RWPE1 (cell line): ENCODE measurements at regions not wholly inside any gene's neighbourhood (a gene's known extent, or its start where the extent isn't known, plus 50 kb on each side); places are given as distances from the start of the nearest gene placed in this dataset.

Experiments used
- CTCF ChIA-PET: fragments of 350-600 bp; sonication (Branson Sonifier 250); formaldehyde crosslinking; extraction: SDS; loops from one replicate; lab custom pipeline; 2021; lab: Yijun Ruan, JAX
- POLR2A ChIA-PET: fragments of 400-600 bp; formaldehyde crosslinking; extraction: SDS; loops from one replicate; lab custom pipeline; 2020; ENCODE audit warnings: antibody characterized with exemption; ENCODE audit not compliant: low non-redundant PET; lab: Yijun Ruan, JAX
- DNase-seq: peaks from one replicate; pipeline ENCODE4 v3.0.0; 2012; ENCODE audit warnings: low spot score
- H3K27ac ChIP-seq: fragments of 450-650 bp; 2 replicates; pipeline ENCODE4 v1.5.1; 2017
- CTCF ChIP-seq: fragments of 450-650 bp; conservative IDR thresholded peaks from 2 replicates; pipeline ENCODE4 v1.5.1; 2017; ENCODE audit warnings: low read depth, mild to moderate bottlenecking

GRCh38 chr9:89970701-89971100 is 365.9 kb downstream of the GADD45G start:
- ChIA-PET POLR2A (no interaction called here), CTCF (no interaction called here)
- DNase-seq: no peak

DNA sequence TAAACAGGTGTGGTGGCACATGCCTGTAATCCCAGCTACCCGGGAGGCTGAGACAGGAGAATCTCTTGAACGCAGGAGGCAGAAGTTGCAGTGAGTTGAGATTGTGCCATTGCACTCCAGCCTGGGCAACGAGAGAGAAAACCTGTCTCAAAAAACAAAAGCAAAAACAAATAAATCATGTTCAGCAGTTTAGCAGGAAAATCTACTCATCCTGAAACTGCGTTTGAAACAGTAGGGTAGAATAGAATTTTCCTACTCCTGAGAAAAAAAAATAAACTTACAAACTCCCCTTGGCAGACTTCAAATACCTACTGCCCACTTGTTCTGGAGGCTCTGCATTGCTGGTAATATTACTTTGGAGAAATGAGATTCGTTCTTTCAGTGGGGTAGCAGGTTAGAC is 367.7 kb downstream of the GADD45G start:
- CTCF ChIA-PET: interaction anchor here (0.6 kb wide), 1 partner anchor 43 kb away, joined by 4 read pairs; no protein-coding TSS in a partner anchor
- DNase-seq: no peak
- POLR2A ChIA-PET: no interaction called here

More at GRCh38 chr9:89970701-89971100, 365.9 kb downstream of the GADD45G start:
- H3K27ac ChIP-seq: no peak overlapping the region
- no peak for TF ChIP-seq CTCF

GRCh38 chr9:89974582-89974981 is 369.8 kb downstream of the GADD45G start:
- ChIA-PET POLR2A (no interaction called here), CTCF (no interaction called here)
- TF ChIP-seq CTCF: no peak
- no peak for DNase-seq
- H3K27ac ChIP-seq: no peak overlapping the region

More for the DNA sequence above, 367.7 kb downstream of the GADD45G start:
- no peak overlapping the region for H3K27ac ChIP-seq
- TF ChIP-seq CTCF: no peak

- POLR2A ChIA-PET: no interaction called here
- H3K27ac ChIP-seq: no peak overlapping the region
- CTCF ChIA-PET: no interaction called here
- no peak for TF ChIP-seq CTCF
- no peak for DNase-seq
Measured at GRCh38 chr9:89975024-89975423, 370.2 kb downstream of the GADD45G start.

GRCh38 chr9:89975630-89976029 is 370.8 kb downstream of the GADD45G start:
- CTCF ChIA-PET: no interaction called here
- POLR2A ChIA-PET: no interaction called here
- H3K27ac ChIP-seq: no peak overlapping the region
- TF ChIP-seq CTCF: no peak
- no peak for DNase-seq

- CTCF ChIA-PET: interaction anchor here (0.6 to 1.2 kb wide), 4 partner anchors 45 to 153 kb away, joined by 3 to 6 read pairs (median 4); no protein-coding TSS in a partner anchor
- DNase-seq: peak; percentile 36
- no peak for TF ChIP-seq CTCF
- POLR2A ChIA-PET: no interaction called here
- no peak overlapping the region for H3K27ac ChIP-seq
Measured at GRCh38 chr9:89978185-89978584, 373.4 kb downstream of the GADD45G start.
